ENCODE measurements at regions not wholly inside any gene's neighbourhood (a gene's known extent, or its start where the extent isn't known, plus 50 kb on each side); places are given as distances from the start of the nearest gene placed in this dataset.
A peak's percentile ranks its signal among the peaks of the same experiment; 100 is the strongest.
"Not testable (repeated sequence)": the region's sequence is repeated elsewhere in the genome, so short reads cannot be mapped to it uniquely, and the experiment has no call there.

GRCh38 chr17:68152161-68152571 is 95.7 kb upstream of the AMZ2 start:
- in situ Hi-C loops (cut with MboI; ENCODE audit: low pct_unique_long_range_greater_than_20kb in 2 of 9, low sequenced_read_pairs in 9 of 9, unreplicated experiment in 9 of 9), result loop anchor here in 1 of 9 experiments (25.0 kb wide), 1 partner anchor 310 kb away; the partner anchor contains the start of gene WIPI1
- 10 to 94% (median 81%) methylated on average over 2 to 10 of the region's 18 CpGs; no CpG with 5 or more reads in 6 of the 10 experiments for WGBS, 10 experiments
- no peaks in the 10 kb centered on the region for H3K4me1 ChIP-seq (replicated peaks in 1 of 2)
- no peak for ATAC-seq (replicated peaks in 6 of 8)
- no peak overlapping the region for H3K27ac ChIP-seq
- no peak overlapping the region for H3K4me3 ChIP-seq

GRCh38 chr17:68155692-68156091 is 92.2 kb upstream of the AMZ2 start:
- no peak overlapping the region for H3K4me3 ChIP-seq
- in situ Hi-C loops (cut with MboI; ENCODE audit: low pct_unique_long_range_greater_than_20kb in 2 of 9, low sequenced_read_pairs in 9 of 9, unreplicated experiment in 9 of 9), result loop anchor here in 1 of 9 experiments (25.0 kb wide), 1 partner anchor 307 kb away; the partner anchor contains the start of gene WIPI1
- WGBS, 10 experiments, result 40 to 98% (median 85%) methylated on average over 1 to 5 of the region's 5 CpGs; no CpG with 5 or more reads in 1 of the 10 experiments
- H3K27ac ChIP-seq, result no peak overlapping the region
- no peak for ATAC-seq (replicated peaks in 6 of 8)
- no peaks in the 10 kb centered on the region for H3K4me1 ChIP-seq (replicated peaks in 1 of 2)

GRCh38 chr17:68161644-68162428 is 86.0 kb upstream of the AMZ2 start:
- Histone ChIP-seq H3K27ac (no peak overlapping the region), H3K4me3 (no peak overlapping the region), H3K4me1 (replicated peaks in 1 of 2) (no peaks in the 10 kb centered on the region)
- ATAC-seq (replicated peaks in 6 of 8), result peak in 1 of 8 experiments; percentile 63
- in situ Hi-C loops (cut with MboI; ENCODE audit: low pct_unique_long_range_greater_than_20kb in 2 of 9, low sequenced_read_pairs in 9 of 9, unreplicated experiment in 9 of 9), result loop anchor here in 1 of 9 experiments (25.0 kb wide), 1 partner anchor 300 kb away; the partner anchor contains the start of gene WIPI1
- WGBS, 10 experiments, result 53 to 100% (median 100%) methylated on average over 1 to 3 of the region's 12 CpGs; no CpG with 5 or more reads in 3 of the 10 experiments

GRCh38 chr17:68168273-68169164 is 79.3 kb upstream of the AMZ2 start:
- not testable (repeated sequence) for H3K27ac ChIP-seq; H3K4me3 ChIP-seq; H3K4me1 ChIP-seq (replicated peaks in 1 of 2); ATAC-seq (replicated peaks in 6 of 8)
- WGBS, 10 experiments, result 67 to 100% (median 88%) methylated on average over 1 to 8 of the region's 9 CpGs; no CpG with 5 or more reads in 4 of the 10 experiments
- in situ Hi-C loops (cut with MboI; ENCODE audit: low pct_unique_long_range_greater_than_20kb in 2 of 9, low sequenced_read_pairs in 9 of 9, unreplicated experiment in 9 of 9), result loop anchor here in 1 of 9 experiments (25.0 kb wide), 1 partner anchor 294 kb away; the partner anchor contains the start of gene WIPI1

- in situ Hi-C loops (cut with MboI; ENCODE audit: low pct_unique_long_range_greater_than_20kb in 2 of 9, low sequenced_read_pairs in 9 of 9, unreplicated experiment in 9 of 9), result loop anchor here in 1 of 9 experiments (25.0 kb wide), 1 partner anchor 293 kb away; the partner anchor contains the start of gene WIPI1
- ATAC-seq (replicated peaks in 6 of 8); H3K4me1 ChIP-seq (replicated peaks in 1 of 2); H3K27ac ChIP-seq; H3K4me3 ChIP-seq: not testable (repeated sequence)
- WGBS, 10 experiments, result 67 to 100% (median 83%) methylated on average over 1 to 2 of the region's 42 CpGs; no CpG with 5 or more reads in 4 of the 10 experiments
Observed at GRCh38 chr17:68169165-68169821, 78.5 kb upstream of the AMZ2 start.

- no peak overlapping the region for H3K4me3 ChIP-seq
- WGBS, 10 experiments, result 46 to 91% (median 70%) methylated on average over 2 to 10 of the region's 10 CpGs; no CpG with 5 or more reads in 5 of the 10 experiments
- in situ Hi-C loops (cut with MboI; ENCODE audit: low pct_unique_long_range_greater_than_20kb in 2 of 9, low sequenced_read_pairs in 9 of 9, unreplicated experiment in 9 of 9), result loop anchor here in 1 of 9 experiments (25.0 kb wide), 1 partner anchor 292 kb away; the partner anchor contains the start of gene WIPI1
Observed at GRCh38 chr17:68169840-68170239, 78.0 kb upstream of the AMZ2 start.

GRCh38 chr17:68170246-68170645 is 77.6 kb upstream of the AMZ2 start:
- no peaks in the 10 kb centered on the region for H3K4me1 ChIP-seq (replicated peaks in 1 of 2)
- 20 to 100% (median 88%) methylated on average over 1 to 2 of the region's 3 CpGs; no CpG with 5 or more reads in 3 of the 10 experiments for WGBS, 10 experiments
- ATAC-seq (replicated peaks in 6 of 8), result no peak
- no peak overlapping the region for H3K4me3 ChIP-seq
- H3K27ac ChIP-seq, result no peak overlapping the region
- in situ Hi-C loops (cut with MboI; ENCODE audit: low pct_unique_long_range_greater_than_20kb in 2 of 9, low sequenced_read_pairs in 9 of 9, unreplicated experiment in 9 of 9), result loop anchor here in 1 of 9 experiments (25.0 kb wide), 1 partner anchor 292 kb away; the partner anchor contains the start of gene WIPI1

More at GRCh38 chr17:68169840-68170239, 78.0 kb upstream of the AMZ2 start:
- Histone ChIP-seq H3K4me1 (replicated peaks in 1 of 2) (no peaks in the 10 kb centered on the region), H3K27ac (no peak overlapping the region)
- ATAC-seq (replicated peaks in 6 of 8), result no peak

GRCh38 chr17:68172461-68172954 is 75.3 kb upstream of the AMZ2 start:
- in situ Hi-C loops (cut with MboI; ENCODE audit: low pct_unique_long_range_greater_than_20kb in 2 of 9, low sequenced_read_pairs in 9 of 9, unreplicated experiment in 9 of 9), result loop anchor here in 1 of 9 experiments (25.0 kb wide), 1 partner anchor 290 kb away; the partner anchor contains the start of gene WIPI1
- Histone ChIP-seq H3K4me3 (no peak overlapping the region), H3K4me1 (replicated peaks in 1 of 2) (no peaks in the 10 kb centered on the region), H3K27ac (no peak overlapping the region)
- ATAC-seq (replicated peaks in 6 of 8), result peak; percentile 54 to 88 (median 74)
- WGBS, 10 experiments, result 0 to 58% (median 17%) methylated on average over 1 to 11 of the region's 13 CpGs; no CpG with 5 or more reads in 3 of the 10 experiments

GRCh38 chr17:68175416-68175815 is 72.4 kb upstream of the AMZ2 start:
- ATAC-seq (replicated peaks in 6 of 8), result no peak
- no peak overlapping the region for H3K27ac ChIP-seq
- H3K4me1 ChIP-seq (replicated peaks in 1 of 2), result no peaks in the 10 kb centered on the region
- 80% methylated on average over 1 of the region's 2 CpGs; no CpG with 5 or more reads in 9 of the 10 experiments for WGBS, 10 experiments
- in situ Hi-C loops (cut with MboI; ENCODE audit: low pct_unique_long_range_greater_than_20kb in 2 of 9, low sequenced_read_pairs in 9 of 9, unreplicated experiment in 9 of 9), result no loop called here
- H3K4me3 ChIP-seq, result no peak overlapping the region

- in situ Hi-C loops (cut with MboI; ENCODE audit: low pct_unique_long_range_greater_than_20kb in 2 of 9, low sequenced_read_pairs in 9 of 9, unreplicated experiment in 9 of 9), result no loop called here
- Histone ChIP-seq H3K4me1 (replicated peaks in 1 of 2) (no peaks in the 10 kb centered on the region), H3K27ac (no peak overlapping the region), H3K4me3 (no peak overlapping the region)
- ATAC-seq (replicated peaks in 6 of 8), result no peak
- WGBS, 10 experiments, result 46 to 80% (median 60%) methylated on average over 1 to 3 of the region's 3 CpGs; no CpG with 5 or more reads in 4 of the 10 experiments
Observed at GRCh38 chr17:68175905-68176304, 71.9 kb upstream of the AMZ2 start.

GRCh38 chr17:68176718-68177117 is 71.1 kb upstream of the AMZ2 start:
- no peak overlapping the region for H3K27ac ChIP-seq
- no peaks in the 10 kb centered on the region for H3K4me1 ChIP-seq (replicated peaks in 1 of 2)
- ATAC-seq (replicated peaks in 6 of 8), result peak in 2 of 8 experiments; percentile 17 to 19
- WGBS, 10 experiments, result 40 to 100% (median 73%) methylated on average over 1 to 3 of the region's 4 CpGs; no CpG with 5 or more reads in 3 of the 10 experiments
- H3K4me3 ChIP-seq, result no peak overlapping the region
- in situ Hi-C loops (cut with MboI; ENCODE audit: low pct_unique_long_range_greater_than_20kb in 2 of 9, low sequenced_read_pairs in 9 of 9, unreplicated experiment in 9 of 9), result no loop called here

- WGBS, 10 experiments, result 50 to 100% (median 86%) methylated on average over 1 to 5 of the region's 6 CpGs; no CpG with 5 or more reads in 1 of the 10 experiments
- H3K27ac ChIP-seq, result no peak overlapping the region
- in situ Hi-C loops (cut with MboI; ENCODE audit: low pct_unique_long_range_greater_than_20kb in 2 of 9, low sequenced_read_pairs in 9 of 9, unreplicated experiment in 9 of 9), result no loop called here
- no peak overlapping the region for H3K4me3 ChIP-seq
- H3K4me1 ChIP-seq (replicated peaks in 1 of 2), result no peaks in the 10 kb centered on the region
- ATAC-seq (replicated peaks in 6 of 8), result no peak
Observed at GRCh38 chr17:68178831-68179230, 69.0 kb upstream of the AMZ2 start.
